HG03045 (cell line): ENCODE measurements at regions not wholly inside any gene's neighbourhood (a gene's known extent, or its start where the extent isn't known, plus 50 kb on each side); places are given as distances from the start of the nearest gene placed in this dataset.
"Not testable (repeated sequence)": the region's sequence is repeated elsewhere in the genome, so short reads cannot be mapped to it uniquely, and the experiment has no call there.

ENCODE experiments used
- ATAC-seq: cut with Tn5 transposase; IDR thresholded peaks from one replicate; pipeline ENCODE4 v1.9.1; 2021; ENCODE audit warnings: mild to moderate bottlenecking, moderate library complexity; ENCODE audit not compliant: unreplicated experiment

- ATAC-seq: no peak
These were observed 130.8 kb upstream of the LNX1 start for GRCh38 chr4:53722110-53722509.

- ATAC-seq: no peak
These were observed 130.0 kb upstream of the LNX1 start for GRCh38 chr4:53721263-53721662.

- ATAC-seq: no peak
These were observed 129.5 kb upstream of the LNX1 start for GRCh38 chr4:53720776-53721175.

- ATAC-seq: no peak
These were observed 125.8 kb upstream of the LNX1 start for GRCh38 chr4:53717064-53717549.

GRCh38 chr4:53716471-53717063, 125.3 kb upstream of the LNX1 start:
- no peak for ATAC-seq

GRCh38 chr4:53716011-53716410, 124.7 kb upstream of the LNX1 start:
- ATAC-seq: no peak

- no peak for ATAC-seq
These were observed 123.2 kb upstream of the LNX1 start for GRCh38 chr4:53714236-53715140.

GRCh38 chr4:53713767-53714166, 122.5 kb upstream of the LNX1 start:
- no peak for ATAC-seq

- ATAC-seq: no peak
These were observed 122.0 kb upstream of the LNX1 start for GRCh38 chr4:53713296-53713695.

- ATAC-seq: no peak
These were observed 121.2 kb upstream of the LNX1 start for GRCh38 chr4:53712408-53713020.

GRCh38 chr4:53711926-53712325, 120.6 kb upstream of the LNX1 start:
- no peak for ATAC-seq

GRCh38 chr4:53709693-53710092, 118.4 kb upstream of the LNX1 start:
- ATAC-seq: no peak

GRCh38 chr4:53707491-53707890, 116.2 kb upstream of the LNX1 start:
- no peak for ATAC-seq

GRCh38 chr4:53706422-53707032, 115.2 kb upstream of the LNX1 start:
- no peak for ATAC-seq

- no peak for ATAC-seq
These were observed 114.7 kb upstream of the LNX1 start for GRCh38 chr4:53705972-53706371.

GRCh38 chr4:53705151-53705764, 114.0 kb upstream of the LNX1 start:
- no peak for ATAC-seq

- ATAC-seq: no peak
These were observed 113.0 kb upstream of the LNX1 start for GRCh38 chr4:53704329-53704728.

GRCh38 chr4:53703267-53703655, 112.0 kb upstream of the LNX1 start:
- ATAC-seq: no peak

GRCh38 chr4:53702334-53703266, 111.3 kb upstream of the LNX1 start:
- ATAC-seq: peak; percentile 80

- not testable (repeated sequence) for ATAC-seq
These were observed 110.0 kb upstream of the LNX1 start for GRCh38 chr4:53701260-53701659.
